Raji (cell line): ENCODE measurements at regions not wholly inside any gene's neighbourhood (a gene's known extent, or its start where the extent isn't known, plus 50 kb on each side); places are given as distances from the start of the nearest gene placed in this dataset.

Source experiments
- POLR2A ChIP-seq: IDR thresholded peaks from 2 replicates; pipeline ENCODE4 v1.6.1; 2011; ENCODE audit warnings: low read depth, low read length, control low read depth; ENCODE audit not compliant: insufficient read depth

GRCh38 chr5:34460496-34460895, 195.6 kb upstream of the RAI14 start:
- TF ChIP-seq POLR2A: no peak

- TF ChIP-seq POLR2A: no peak
These were observed 191.3 kb upstream of the RAI14 start for GRCh38 chr5:34464829-34465228.

GRCh38 chr5:34467436-34467835, 188.7 kb upstream of the RAI14 start:
- no peak for TF ChIP-seq POLR2A

DNA sequence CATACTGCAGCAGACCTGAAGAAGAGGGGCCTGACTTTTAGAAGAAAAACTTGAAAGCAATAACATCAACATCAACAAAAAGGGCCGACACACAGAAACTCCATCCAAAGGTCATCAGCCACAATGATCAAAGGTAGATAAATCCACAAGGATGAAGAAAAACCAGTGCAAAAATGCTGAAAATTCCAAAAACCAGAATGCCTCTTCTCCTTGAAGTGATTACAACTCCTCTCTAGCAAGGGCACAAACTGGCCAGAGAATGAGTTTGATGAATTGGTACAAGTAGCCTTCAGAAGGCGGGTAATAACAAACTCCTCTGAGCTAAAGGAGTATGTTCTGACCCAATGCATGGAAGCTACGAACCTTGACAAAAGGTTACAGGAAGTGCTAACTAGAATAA, 186.2 kb upstream of the RAI14 start:
- TF ChIP-seq POLR2A: no peak

DNA sequence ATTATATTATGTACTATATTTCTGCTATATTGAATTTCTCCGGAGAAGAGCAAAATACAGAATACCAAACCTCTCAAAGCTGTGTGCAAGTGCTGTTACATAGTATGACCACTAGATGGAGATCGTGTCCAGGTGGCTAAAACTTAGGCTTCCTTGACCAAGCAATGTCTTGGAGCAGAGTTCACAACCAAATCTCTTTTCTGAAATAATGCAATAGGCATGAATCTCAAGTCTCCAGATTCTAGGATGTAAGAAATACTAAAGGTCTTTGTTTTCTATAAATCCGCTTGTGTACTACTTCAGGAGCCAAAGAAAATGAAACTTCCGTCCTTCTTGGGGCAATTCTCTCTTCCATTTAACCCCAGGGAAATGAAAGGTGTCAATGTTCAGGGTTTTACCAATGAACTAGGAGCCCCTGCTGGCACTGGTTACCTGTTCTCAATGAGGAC, 181.5 kb upstream of the RAI14 start:
- no peak for TF ChIP-seq POLR2A

DNA sequence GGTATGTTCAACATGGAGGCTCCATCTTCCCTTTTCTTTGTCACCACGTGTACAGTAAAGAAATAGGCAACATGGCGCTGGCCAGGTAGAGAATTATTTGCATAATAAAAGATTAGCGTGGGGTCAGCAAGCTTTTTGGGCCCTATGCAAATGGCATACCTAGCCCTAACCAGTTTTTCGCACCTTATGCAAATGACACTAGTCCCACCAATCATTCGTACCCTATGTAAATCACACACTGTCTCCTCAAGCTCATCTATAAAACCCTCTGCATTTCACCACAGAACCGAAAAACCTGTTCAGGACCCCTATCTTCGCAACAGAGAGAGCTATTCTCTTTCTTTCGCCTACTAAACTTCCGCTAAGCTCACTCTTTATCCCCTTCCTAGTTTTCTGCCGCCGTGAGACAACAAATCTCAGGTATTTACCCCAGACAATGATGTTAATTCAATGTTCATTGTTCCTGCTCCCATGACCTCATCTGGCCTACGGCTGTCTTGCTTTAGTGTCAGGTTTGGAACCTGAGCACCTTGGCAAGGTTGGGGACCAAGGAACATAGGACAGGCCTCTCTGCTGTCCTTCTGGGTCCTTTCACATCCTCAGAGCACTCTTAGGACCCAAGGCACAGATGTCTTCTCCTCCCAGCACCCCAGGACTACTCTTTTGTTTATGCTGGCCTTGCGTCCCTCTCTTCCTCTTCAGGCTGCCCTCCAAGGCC, 180.7 kb upstream of the RAI14 start:
- TF ChIP-seq POLR2A: no peak

DNA sequence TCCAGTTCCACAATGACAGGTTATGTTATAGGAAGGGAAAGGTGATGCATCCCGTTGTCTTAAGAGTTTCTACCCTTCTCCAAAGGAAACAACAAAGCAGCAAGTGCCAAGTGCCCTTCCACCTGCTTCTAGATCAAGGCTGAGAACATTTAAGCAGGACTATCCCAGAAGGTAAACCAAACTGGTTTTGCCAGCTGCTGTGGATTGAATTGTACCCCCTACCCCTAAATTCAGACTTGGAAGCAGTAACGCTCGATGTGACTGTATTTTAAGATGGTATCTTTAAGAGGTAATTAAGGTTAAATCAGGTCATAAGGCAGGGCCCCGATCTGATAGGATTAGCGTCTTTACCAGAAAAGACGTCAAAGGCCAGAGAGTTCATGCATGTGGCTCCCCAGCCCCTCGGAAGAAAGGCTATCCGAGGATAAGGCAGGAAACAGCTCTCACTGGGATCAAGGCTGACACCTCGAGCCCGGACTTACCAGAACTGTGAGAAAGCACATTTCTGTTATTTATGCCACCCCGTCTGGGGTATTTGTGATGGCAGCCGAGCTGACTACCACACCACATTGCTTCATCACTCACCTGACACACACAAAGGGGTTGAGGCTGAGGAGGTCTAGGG, 179.1 kb upstream of the RAI14 start:
- TF ChIP-seq POLR2A: no peak

GRCh38 chr5:34480810-34481528, 175.2 kb upstream of the RAI14 start:
- TF ChIP-seq POLR2A: no peak

DNA sequence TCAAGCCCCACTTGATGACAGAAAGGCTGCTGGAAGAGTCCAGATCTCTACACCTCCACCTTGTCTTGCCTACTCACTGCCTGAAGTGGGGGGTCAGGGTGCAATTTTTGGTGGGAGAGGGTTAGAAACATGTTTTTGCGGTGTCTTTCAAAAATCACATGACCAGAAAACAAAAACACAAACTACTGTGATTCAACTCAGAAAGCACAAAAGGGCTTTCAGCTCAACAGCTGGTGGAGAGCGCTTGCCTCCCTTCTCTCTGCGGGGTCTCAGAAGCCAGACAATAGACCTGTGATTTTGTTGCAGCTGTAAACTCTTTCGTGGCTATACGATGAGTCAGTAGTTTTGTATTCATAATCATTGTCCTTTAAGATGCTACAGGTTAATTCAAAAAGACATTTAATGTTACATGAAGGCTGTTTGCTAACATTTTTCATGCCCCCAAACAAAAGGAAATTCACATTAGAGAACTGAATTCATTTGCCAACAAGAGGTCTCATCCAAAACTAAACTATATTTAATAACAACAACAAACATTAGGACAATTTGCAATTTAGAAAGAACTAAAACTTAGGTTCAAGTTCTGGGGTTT, 172.6 kb upstream of the RAI14 start:
- TF ChIP-seq POLR2A: no peak

DNA sequence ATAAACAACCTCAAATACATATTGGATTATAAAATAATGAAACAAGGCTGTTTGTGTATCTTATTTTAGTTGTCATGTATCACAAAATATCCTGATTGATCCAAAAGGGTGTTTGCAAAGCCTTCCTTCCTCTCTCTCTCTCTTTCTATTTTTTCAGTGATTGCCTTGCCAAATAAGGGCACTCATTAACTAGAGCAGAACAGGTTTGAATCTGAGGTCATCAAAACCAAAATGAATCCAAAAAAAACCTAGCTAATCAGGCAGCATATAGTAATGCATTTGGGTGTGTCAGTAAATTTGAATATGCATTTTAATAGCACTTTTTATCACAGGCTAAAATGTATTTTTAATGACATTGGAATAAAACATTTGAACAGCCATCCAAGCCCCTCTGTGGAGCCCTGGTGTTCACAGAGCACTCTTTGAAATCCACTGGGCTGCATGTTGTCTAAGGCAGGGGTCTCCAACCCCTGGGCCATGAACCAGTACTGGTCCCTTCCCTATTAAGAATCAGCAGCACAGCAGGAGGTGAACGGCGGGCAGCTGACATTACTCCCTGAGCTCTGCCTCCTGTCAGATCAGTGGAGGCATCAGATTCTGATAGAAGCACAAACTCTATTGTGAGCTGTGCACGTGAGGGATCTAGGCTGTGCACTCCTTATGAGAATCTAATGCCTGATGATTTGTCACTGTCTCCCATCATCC, 171.8 kb upstream of the RAI14 start:
- no peak for TF ChIP-seq POLR2A

DNA sequence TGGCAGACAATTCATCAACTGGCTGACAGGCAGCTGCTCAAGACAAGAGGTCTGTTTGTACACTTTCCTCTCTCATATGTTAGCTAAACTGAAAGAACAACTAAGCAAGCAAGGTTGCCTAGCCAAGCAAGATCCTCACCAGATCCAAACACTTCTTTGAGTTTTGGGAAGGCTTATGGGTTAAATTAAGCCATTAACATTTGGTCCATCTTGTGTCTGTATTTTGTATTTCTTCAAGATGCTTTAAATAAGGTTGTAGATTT, 170.4 kb upstream of the RAI14 start:
- no peak for TF ChIP-seq POLR2A

DNA sequence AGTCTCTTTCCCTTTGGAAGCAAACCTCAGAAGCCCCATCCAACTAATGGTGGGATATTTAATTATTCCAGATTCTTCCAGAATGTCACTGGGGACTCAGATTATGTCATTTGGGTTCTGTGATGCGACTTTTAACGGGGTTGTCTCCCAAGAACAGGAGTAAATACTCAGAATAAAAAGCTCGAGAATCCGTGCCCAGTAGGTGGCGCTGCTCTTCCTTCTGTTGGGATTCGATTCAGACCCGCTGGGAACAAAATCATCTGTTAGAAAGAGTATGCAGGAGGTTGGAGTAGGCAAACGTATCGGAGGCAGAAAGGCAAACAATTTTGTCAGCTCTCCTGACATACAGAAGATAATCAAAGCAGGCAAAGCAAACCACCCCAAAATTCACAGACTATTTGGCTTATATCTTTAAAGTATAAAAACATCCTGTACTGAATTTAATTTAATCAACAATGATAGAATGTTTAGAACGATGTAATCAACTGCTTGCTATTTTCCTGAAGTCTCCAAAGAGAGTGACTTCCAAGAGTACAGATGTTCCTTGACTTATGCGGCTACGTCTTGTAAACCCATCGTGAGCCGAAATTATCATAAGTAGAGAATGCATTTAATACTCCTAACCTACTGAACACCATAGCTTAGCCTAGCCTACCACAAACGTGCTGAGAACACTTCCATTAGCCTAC, 169.8 kb upstream of the RAI14 start:
- no peak for TF ChIP-seq POLR2A

DNA sequence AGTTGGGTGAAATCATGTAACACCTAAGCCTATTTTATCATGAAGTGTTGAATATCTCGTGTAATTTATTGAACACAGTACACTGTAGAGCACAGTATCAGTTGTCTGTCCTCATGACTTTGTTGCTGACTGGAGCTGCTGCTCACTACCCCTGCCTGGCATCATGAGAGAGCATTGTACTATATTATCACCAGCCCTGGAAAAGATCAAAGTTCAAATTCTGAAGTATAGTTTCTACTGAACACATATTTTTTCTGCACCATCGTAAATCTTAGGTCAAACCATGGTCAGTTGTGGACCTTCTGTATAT, 169.3 kb upstream of the RAI14 start:
- TF ChIP-seq POLR2A: no peak

DNA sequence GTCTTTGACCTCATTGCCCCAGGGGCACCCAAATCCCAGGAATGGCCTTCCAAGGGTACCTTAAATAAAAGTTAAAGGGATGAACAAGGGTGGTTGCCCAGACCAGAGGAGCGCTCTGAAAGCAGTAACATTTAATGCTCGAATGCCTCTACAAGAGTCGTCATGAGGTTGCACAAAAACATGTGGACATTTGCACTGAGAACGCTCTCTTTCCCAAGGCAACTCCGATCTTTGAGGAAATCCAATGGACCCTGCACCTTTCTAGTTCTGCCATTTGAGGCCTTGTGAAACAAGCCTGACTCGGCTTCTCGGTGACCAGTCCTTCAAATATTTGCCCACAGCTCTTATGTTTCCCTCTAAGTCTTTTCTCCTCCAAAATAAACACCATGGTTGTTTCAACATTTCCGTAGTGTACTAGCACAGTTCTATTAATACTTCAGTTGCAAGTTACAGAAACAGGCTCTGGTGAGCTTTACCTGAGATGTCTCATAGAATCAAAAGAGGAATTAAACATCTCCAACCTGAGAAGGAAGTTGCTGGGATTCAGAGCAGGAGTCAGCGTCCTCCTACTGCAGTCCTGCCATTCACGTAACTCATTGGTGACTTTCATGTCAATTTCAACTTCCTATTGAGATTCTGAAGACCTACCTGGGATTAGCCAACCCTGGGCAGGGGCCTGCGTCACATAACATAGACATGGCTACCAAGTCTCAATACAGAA, 168.8 kb upstream of the RAI14 start:
- TF ChIP-seq POLR2A: no peak
